SJSA1 (cell line): ENCODE measurements at regions not wholly inside any gene's neighbourhood (a gene's known extent, or its start where the extent isn't known, plus 50 kb on each side); places are given as distances from the start of the nearest gene placed in this dataset.
A peak's percentile ranks its signal among the peaks of the same experiment; 100 is the strongest.

ENCODE experiments used
- DNase-seq, 2 experiments: peaks; one replicate each; pipeline ENCODE4 v3.0.0-alpha.2; 2015 to 2020; ENCODE audit warnings: low spot score in 2 of 2, low read depth in 1 of 2
- H3K27ac ChIP-seq: fragments of 250-450 bp; sonication (Bioruptor Pico); 2 replicates; pipeline ENCODE4 v1.5.1; 2020; ENCODE audit warnings: mild to moderate bottlenecking, moderate library complexity
- H3K27me3 ChIP-seq: fragments of 250-450 bp; sonication (Bioruptor Pico); replicated peaks from 2 replicates; pipeline ENCODE4 v1.5.1; 2020; ENCODE audit warnings: mild to moderate bottlenecking, moderate library complexity
- H3K36me3 ChIP-seq: fragments of 250-450 bp; sonication (Bioruptor Pico); 2 replicates; pipeline ENCODE4 v1.5.1; 2020; ENCODE audit warnings: mild to moderate bottlenecking
- H3K4me1 ChIP-seq: fragments of 250-450 bp; sonication (Bioruptor Pico); replicated peaks from 2 replicates; pipeline ENCODE4 v1.6.1; 2021; ENCODE audit warnings: mild to moderate bottlenecking
- H3K4me3 ChIP-seq: fragments of 250-450 bp; sonication (Bioruptor Pico); 2 replicates; pipeline ENCODE4 v1.5.1; 2020; ENCODE audit warnings: mild to moderate bottlenecking
- H3K9me3 ChIP-seq: fragments of 250-450 bp; sonication (Bioruptor Pico); replicated peaks from 2 replicates; pipeline ENCODE4 v1.5.1; 2020; ENCODE audit warnings: mild to moderate bottlenecking

DNA sequence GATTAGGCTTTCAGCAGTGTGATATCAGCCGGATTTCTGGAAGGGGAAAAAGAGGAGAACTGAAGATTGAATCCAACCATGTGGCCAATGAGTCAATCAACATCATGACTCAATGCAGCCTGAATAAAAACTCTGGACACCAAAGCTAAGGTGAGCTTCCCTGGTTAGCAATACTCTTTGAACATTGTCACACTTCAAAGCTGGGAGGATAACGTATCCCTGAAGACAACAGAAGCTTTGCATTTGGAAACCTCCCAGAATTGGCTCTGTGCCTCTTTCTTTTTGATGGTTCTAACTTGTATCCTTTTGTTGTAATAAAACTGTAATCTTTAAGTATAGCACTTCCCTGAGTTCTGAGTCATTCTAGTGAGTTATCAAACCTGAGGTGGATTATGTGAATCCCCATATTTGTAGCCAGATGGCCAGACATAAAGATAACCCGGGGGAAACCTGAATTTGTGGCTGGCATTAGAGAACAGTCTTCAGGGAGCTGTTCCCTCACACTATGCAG lies 284.4 kb downstream of the IPMK start:
- Histone ChIP-seq H3K4me1 (no peaks in the 10 kb centered on the region), H3K9me3 (no peaks in the 10 kb centered on the region), H3K27ac (no peak overlapping the region), H3K36me3 (no peaks in the 10 kb centered on the region), H3K4me3 (no peak overlapping the region), H3K27me3 (no peaks in the 10 kb centered on the region)
- no peak for DNase-seq

DNA sequence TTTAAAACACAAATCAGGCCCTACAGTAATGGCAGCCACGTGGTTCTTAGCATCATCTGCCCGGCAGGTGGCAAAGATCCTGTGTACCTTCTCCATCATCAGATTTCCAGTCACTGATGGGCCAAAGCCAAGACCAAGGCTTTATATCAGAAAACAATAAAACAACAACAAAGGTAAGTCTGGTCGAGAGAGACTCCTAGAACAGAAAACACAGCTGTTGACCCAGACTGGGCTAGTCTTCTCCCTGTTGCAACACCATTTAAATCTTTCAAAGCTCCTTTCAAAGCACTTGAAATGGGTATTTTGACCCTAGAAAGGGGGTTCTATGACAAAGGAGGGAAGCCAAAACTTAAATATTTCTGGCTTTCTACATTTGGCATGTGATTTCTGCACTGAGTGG lies 285.6 kb downstream of the IPMK start:
- no peaks in the 10 kb centered on the region for H3K27me3 ChIP-seq
- H3K36me3 ChIP-seq = no peaks in the 10 kb centered on the region
- no peak overlapping the region for H3K27ac ChIP-seq
- no peak for DNase-seq
- H3K4me3 ChIP-seq = no peak overlapping the region
- no peaks in the 10 kb centered on the region for H3K9me3 ChIP-seq
- no peaks in the 10 kb centered on the region for H3K4me1 ChIP-seq

DNA sequence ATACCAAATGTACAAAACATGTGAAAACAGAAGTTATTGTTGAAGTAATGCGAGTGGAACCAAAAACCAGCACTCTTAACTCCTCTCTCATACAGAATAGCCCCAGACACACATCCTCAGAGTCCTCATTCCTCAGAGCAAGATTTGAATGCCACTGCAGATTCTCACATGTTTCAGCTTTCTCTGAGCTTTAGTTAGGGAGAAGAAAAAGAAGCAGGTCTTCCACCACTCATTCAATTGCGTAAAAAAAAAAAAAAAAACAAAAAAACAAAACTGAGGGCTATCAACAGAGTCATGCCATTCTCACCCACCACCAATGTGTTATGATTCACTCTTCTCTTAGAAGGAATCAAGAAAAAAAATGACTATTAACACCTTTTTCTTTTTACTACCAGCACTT lies 287.7 kb downstream of the IPMK start:
- H3K27ac ChIP-seq = no peak overlapping the region
- H3K4me1 ChIP-seq = no peaks in the 10 kb centered on the region
- H3K9me3 ChIP-seq = no peaks in the 10 kb centered on the region
- H3K27me3 ChIP-seq = no peaks in the 10 kb centered on the region
- H3K4me3 ChIP-seq = no peak overlapping the region
- no peak for DNase-seq
- no peaks in the 10 kb centered on the region for H3K36me3 ChIP-seq

DNA sequence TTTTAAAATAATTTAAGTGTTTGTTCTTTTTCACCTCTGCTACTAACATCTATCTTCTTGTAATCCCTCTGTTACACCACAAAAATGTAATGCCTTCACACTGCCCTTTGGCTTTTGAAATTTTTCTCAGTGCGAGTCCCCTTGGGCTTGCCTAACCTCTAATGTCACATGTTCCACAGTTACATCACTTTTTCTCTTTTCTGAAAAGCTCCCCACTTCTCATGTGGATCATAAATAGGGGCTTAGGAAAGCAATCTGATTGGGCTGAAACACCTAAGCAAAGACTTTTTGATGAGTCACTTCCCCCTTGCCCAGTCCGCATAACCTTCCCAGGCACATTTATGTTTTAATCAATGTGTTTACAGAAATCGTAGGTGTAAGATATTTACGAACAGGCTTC lies 288.2 kb downstream of the IPMK start:
- DNase-seq = no peak

DNA sequence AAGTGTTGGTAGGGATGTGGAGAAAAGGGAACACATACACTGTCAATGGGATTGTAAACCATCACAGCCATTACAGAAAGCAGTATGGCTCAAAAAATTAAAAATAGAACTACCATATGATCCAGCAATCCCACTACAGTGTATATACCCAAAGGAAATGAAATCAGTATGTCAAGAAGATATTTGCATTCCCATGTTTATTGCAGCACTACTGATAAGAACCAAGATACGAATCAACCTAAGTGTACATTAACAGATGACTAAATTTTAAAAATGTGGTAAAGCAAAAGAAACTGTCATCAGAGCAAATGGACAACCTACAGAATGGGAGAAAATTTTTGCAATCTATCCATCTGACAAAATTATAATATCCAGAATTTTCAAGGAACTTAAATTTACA lies 290.4 kb downstream of the IPMK start:
- Histone ChIP-seq H3K9me3 (no peaks in the 10 kb centered on the region), H3K4me3 (no peak overlapping the region), H3K36me3 (no peaks in the 10 kb centered on the region), H3K4me1 (no peaks in the 10 kb centered on the region; the same call in 1 of the 2 replicates), H3K27me3 (no peaks in the 10 kb centered on the region), H3K27ac (no peak overlapping the region)
- no peak for DNase-seq

More for the DNA sequence above, 288.2 kb downstream of the IPMK start:
- Histone ChIP-seq H3K27me3 (no peaks in the 10 kb centered on the region), H3K9me3 (no peaks in the 10 kb centered on the region), H3K36me3 (no peaks in the 10 kb centered on the region), H3K4me1 (no peaks in the 10 kb centered on the region), H3K4me3 (no peak overlapping the region), H3K27ac (no peak overlapping the region)

DNA sequence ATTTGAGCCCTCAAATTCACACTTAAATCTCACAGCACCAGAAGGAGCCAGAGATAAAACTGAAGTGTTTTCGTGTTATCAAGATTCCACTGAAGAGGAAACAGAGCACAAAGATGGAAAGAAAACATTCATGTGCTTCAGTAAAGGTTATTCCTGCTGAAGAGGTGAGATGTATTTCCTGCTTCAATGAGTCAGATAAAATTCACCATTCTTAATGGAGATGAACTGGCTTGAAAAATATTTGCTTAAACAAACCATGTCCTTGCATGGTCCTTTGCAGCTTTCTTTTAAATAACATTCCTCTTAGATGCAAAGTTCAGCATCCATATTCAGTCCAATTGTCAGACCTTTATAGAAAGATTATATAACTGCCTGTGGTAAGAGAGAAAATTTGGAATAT lies 294.2 kb downstream of the IPMK start:
- Histone ChIP-seq H3K27me3 (no peaks in the 10 kb centered on the region), H3K9me3 (no peaks in the 10 kb centered on the region), H3K4me3 (no peak overlapping the region), H3K27ac (no peak overlapping the region), H3K36me3 (no peaks in the 10 kb centered on the region), H3K4me1 (no peaks in the 10 kb centered on the region; the same call in 1 of the 2 replicates)
- DNase-seq = no peak

DNA sequence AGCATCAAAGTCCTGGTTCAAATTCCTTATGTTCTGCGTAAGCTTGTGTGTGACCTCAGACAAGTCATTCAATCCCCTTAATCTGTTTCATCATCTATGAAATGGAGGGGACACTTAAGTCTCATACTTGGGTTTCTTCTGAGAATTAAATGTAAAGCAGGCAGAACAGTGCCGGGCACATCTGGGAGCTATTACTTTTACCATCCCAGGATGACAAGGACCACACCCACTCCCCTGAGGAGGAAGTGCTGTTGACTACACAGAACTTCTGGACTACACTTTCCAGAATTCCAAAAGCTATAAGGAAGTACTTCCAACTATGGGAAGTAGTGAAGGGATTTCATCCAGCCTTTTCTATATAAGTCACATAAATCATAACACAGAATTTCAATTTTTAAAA lies 294.9 kb downstream of the IPMK start:
- no peak overlapping the region for H3K27ac ChIP-seq
- no peaks in the 10 kb centered on the region for H3K36me3 ChIP-seq
- no peaks in the 10 kb centered on the region; the same call in 1 of the 2 replicates for H3K4me1 ChIP-seq
- no peak for DNase-seq
- H3K4me3 ChIP-seq = no peak overlapping the region
- H3K9me3 ChIP-seq = no peaks in the 10 kb centered on the region
- no peaks in the 10 kb centered on the region for H3K27me3 ChIP-seq

DNA sequence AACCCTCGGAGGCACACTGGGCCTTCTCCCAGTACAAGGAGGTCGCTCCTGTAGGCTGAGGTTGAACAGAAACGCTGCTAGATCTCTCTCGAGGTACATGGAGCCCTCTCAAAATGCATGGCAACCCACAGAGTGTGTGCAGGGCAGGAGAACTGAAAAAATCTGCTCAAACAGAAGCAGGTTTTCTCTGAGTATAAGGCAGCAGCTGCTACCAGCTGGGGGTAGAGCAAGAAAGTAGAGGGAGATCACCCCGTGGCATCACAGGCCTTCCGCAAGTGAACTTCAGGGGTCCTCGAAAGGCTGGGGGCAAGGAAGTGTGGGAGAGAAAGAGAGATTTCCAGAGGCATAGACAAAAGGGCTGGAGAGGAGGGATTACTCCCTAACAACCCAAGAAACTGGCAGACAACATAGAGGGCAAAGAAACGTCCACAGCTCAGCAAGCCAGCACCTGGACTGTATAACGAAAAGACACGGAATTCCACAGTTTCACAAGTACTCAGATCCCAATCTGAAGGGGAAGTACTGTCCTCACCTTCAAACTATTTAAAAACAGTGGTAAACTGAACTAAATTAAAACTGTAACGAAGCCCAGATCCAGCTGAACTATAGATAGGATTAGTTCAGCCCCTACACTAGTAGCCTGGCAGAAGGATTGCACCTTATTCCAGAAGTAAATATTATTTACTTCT lies 299.2 kb downstream of the IPMK start:
- Histone ChIP-seq H3K4me3 (no peak overlapping the region), H3K27me3 (no peaks in the 10 kb centered on the region), H3K27ac (no peak overlapping the region), H3K9me3 (no peaks in the 10 kb centered on the region), H3K4me1 (no peaks in the 10 kb centered on the region; the same call in 1 of the 2 replicates), H3K36me3 (no peaks in the 10 kb centered on the region)
- no peak for DNase-seq

DNA sequence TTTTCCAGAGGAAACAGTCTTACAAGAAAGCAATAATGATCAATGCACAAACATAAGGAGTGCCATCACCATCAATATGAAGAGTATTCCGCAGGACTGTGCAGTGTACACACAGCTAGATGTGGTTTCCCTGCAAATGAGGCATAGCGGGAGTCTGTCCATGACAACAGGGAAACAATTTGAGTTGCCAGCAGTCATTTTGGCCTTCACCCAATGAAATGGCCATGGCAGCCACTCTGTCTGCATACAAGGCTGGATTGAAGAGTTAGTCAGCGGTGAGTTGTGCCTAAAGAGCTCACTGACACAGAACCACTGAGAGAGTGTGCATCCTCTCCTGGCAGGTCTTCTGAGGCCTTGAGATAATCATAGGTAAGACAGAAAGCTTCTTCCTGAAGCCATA lies 303.3 kb downstream of the IPMK start:
- no peaks in the 10 kb centered on the region for H3K36me3 ChIP-seq
- H3K4me1 ChIP-seq = no peaks in the 10 kb centered on the region
- DNase-seq = peak in 1 of 2 experiments; percentile 39
- no peak overlapping the region for H3K27ac ChIP-seq
- H3K27me3 ChIP-seq = no peaks in the 10 kb centered on the region
- H3K9me3 ChIP-seq = no peaks in the 10 kb centered on the region
- no peak overlapping the region for H3K4me3 ChIP-seq

DNA sequence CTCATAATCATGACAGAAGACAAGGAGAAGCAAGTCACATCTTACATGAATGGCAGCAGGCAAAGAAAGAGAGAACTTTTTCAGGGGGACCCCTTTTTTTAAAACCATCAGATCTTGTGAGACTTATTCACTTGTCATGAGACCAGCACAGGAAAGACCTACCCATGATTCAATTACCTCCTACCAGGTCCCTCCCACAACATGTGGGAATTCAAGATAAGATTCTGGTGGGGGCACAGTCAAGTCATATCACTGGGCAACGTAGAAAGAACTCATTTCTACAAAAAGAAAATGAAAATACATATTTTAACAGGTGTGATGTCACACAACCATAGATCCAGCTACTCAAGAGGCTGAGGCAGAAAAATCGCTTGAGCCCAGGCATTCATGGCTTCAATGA lies 304.1 kb downstream of the IPMK start:
- H3K27ac ChIP-seq = no peak overlapping the region
- H3K9me3 ChIP-seq = no peaks in the 10 kb centered on the region
- no peaks in the 10 kb centered on the region for H3K36me3 ChIP-seq
- no peak overlapping the region for H3K4me3 ChIP-seq
- DNase-seq = no peak
- no peaks in the 10 kb centered on the region for H3K27me3 ChIP-seq
- no peaks in the 10 kb centered on the region for H3K4me1 ChIP-seq

DNA sequence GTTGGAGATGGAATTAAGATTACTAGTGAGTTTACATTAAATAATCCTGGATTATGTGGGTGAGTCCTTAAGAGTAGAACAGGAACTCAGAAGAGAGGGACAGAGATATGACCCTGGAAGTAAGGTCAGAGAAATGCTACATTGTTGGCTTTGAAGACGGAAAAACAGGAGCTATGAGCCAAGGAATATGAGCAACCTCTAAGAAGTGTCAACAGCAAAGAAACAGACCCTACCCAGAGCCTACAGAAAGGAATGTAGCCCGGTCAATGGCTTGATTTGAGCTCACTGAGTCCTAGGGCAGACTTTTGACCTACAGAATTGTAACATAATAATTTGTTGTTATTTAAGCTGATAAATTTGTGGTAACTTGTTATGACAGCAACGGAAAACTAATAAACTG lies 304.9 kb downstream of the IPMK start:
- Histone ChIP-seq H3K4me3 (no peak overlapping the region), H3K4me1 (no peaks in the 10 kb centered on the region), H3K27me3 (no peaks in the 10 kb centered on the region), H3K36me3 (no peaks in the 10 kb centered on the region), H3K9me3 (no peaks in the 10 kb centered on the region), H3K27ac (no peak overlapping the region)
- no peak for DNase-seq

DNA sequence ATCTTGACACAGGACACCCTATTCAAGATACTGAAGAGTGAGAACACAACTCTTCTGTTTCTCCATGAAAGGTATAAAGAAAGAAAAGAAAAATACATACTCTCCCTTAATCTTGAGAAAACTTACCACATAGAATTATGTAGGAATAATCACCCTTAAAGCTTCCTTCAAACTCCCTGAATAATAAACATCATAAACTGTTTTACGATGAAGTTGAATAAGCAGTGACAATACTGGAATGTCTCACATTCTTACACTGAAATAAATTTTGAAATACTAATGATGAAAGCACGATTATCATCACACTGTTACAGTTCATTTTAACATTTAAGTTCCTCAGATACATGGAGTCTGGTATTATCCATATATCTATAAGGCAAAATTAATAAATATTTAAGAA lies 306.2 kb downstream of the IPMK start:
- H3K36me3 ChIP-seq = no peaks in the 10 kb centered on the region
- H3K9me3 ChIP-seq = no peaks in the 10 kb centered on the region
- no peaks in the 10 kb centered on the region for H3K4me1 ChIP-seq
- no peaks in the 10 kb centered on the region for H3K27me3 ChIP-seq
- no peak overlapping the region for H3K27ac ChIP-seq
- DNase-seq = no peak
- H3K4me3 ChIP-seq = no peak overlapping the region

DNA sequence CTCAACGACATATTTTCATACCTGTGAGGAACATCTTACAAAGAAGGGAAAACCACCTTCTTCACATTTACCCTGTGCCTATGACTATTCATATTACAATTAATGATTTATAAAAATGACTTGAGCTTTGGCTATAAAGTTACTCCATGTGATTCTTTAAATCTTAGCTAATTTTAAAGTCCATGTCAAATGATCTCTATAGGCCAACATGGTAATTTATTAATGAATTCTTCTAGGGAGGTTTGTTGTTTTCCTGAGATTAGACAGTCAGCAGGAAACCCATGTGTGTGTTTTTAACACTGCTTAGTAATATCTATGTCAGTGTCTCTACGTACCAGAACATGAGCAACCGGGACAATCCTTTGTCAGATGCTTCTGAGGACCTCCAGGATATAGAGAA lies 307.3 kb downstream of the IPMK start:
- Histone ChIP-seq H3K4me3 (no peak overlapping the region), H3K27ac (no peak overlapping the region), H3K27me3 (no peaks in the 10 kb centered on the region), H3K9me3 (no peaks in the 10 kb centered on the region), H3K36me3 (no peaks in the 10 kb centered on the region), H3K4me1 (no peaks in the 10 kb centered on the region)
- DNase-seq = no peak

DNA sequence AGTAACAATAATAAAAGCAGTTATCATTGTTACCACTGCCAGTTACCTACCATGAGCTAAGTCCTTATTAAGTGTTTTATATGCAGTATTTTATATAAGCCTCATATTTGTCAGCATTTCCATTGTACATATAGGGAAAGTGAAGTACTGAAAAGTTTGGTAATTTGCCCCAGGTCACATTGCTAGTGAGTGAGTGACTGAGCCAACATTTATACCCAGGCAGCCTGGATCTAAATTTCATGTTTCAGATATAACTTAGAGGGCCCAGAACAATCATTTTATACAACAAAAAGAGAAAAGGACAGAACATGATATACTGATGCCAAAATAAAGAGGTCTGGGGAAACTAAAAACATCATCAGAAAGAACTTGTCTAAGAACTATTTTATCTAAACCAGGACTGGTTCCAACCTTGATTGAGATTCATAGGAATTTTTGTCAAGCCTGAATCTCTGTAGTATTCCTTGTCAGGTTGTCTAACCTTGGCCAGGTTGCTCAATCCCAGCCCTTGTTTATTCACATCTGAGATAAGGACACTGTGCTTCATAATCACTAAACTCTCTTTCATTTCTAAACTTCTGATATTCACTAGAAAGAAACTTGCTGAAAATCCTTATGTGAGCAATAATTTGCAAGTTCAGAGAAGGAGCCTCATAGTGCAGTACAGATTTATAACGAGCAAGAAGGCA lies 308.2 kb downstream of the IPMK start:
- H3K4me3 ChIP-seq = no peak overlapping the region
- no peaks in the 10 kb centered on the region for H3K36me3 ChIP-seq
- no peaks in the 10 kb centered on the region for H3K9me3 ChIP-seq
- DNase-seq = no peak
- no peaks in the 10 kb centered on the region for H3K27me3 ChIP-seq
- no peaks in the 10 kb centered on the region for H3K4me1 ChIP-seq
- no peak overlapping the region for H3K27ac ChIP-seq
